Prostate gland (tissue), 2 donors: ENCODE measurements at regions not wholly inside any gene's neighbourhood (a gene's known extent, or its start where the extent isn't known, plus 50 kb on each side); places are given as distances from the start of the nearest gene placed in this dataset.

Source experiments
- DNase-seq: peaks from one replicate; pipeline ENCODE4 v3.0.0-alpha.2; 2019; ENCODE audit warnings: low spot score
- H3K27ac ChIP-seq, 2 donors: fragments of 200-600 bp; sonication (generic); 2 replicates each; pipeline ENCODE4 v1.5.1; 2017 to 2019
- H3K27me3 ChIP-seq: fragments of 200-600 bp; sonication (generic); replicated peaks from 2 replicates; pipeline ENCODE4 v1.5.1; 2019; ENCODE audit not compliant: insufficient read depth
- H3K36me3 ChIP-seq, 2 donors: fragments of 200-600 bp; sonication (generic); 1 replicate in 1 of 2; 2 replicates in 1 of 2; pipeline versions ENCODE4 v1.5.1 to v1.8.1; 2017 to 2019
- H3K4me1 ChIP-seq: fragments of 200-600 bp; sonication (generic); replicated peaks from 2 replicates; pipeline ENCODE4 v1.5.1; 2019
- H3K4me3 ChIP-seq, 2 donors: fragments of 200-600 bp; sonication (generic); 2 replicates each; pipeline ENCODE4 v1.5.1; 2017 to 2019
- H3K9me3 ChIP-seq: fragments of 200-600 bp; sonication (generic); 2 replicates; pipeline ENCODE4 v1.5.1; 2017
- CTCF ChIP-seq, 4 experiments: fragments of 200-600 bp in 2 of 4; fragments of 450-650 bp in 2 of 4; sonication (generic) in 2 of 4; IDR thresholded peaks; 1 replicate in 3 of 4; 2 replicates in 1 of 4; pipeline ENCODE4 v1.5.1; 2016 to 2019; ENCODE audit warnings: antibody characterized with exemption in 4 of 4, mild to moderate bottlenecking in 2 of 4, moderate library complexity in 2 of 4
- POLR2A ChIP-seq: fragments of 450-650 bp; IDR thresholded peaks from one replicate; pipeline ENCODE4 v1.6.1; 2016; ENCODE audit warnings: antibody characterized with exemption, mild to moderate bottlenecking
- POLR2AphosphoS5 ChIP-seq: sonication (generic); formaldehyde crosslinking; IDR thresholded peaks from one replicate; pipeline ENCODE4 v1.6.1; 2017; ENCODE audit warnings: antibody characterized with exemption
- WGBS: methylation state at CpG from one replicate; pipeline ENCODE4 v1.1.5; 2018; 5-methylcytosine and 5-hydroxymethylcytosine counted together
- intact Hi-C: fragments of 100-400 bp; cut with DNase I; formaldehyde crosslinking; loops from one replicate; pipeline ENCODE4 v1.14.2; 2022

GRCh38 chr16:54806378-54806777 lies 124.3 kb upstream of the IRX5 start:
- TF ChIP-seq CTCF (IDR thresholded peaks at IDR 0.05) (no peak), POLR2A (no peak), POLR2AphosphoS5 (no peak)
- intact Hi-C loops = no loop called here

DNA sequence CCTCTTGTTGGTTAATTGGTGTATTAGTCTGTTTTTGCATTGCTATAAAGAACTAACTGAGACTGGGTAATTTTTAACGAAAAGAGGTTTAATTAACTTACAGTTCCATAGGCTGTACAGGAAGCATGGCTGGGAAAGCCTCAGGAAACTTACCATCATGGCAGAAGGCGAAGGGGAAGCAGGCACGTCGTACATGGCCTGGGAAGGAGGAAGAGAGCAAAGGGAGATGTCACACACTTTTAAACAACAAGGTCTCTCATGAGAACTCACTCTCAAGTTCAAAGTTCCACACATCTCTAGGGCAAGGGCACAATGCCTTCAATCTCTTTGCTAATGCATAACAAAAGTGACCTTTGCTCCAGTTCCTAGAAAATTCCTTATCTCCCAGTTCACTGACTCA lies 125.0 kb upstream of the IRX5 start:
- no peak for DNase-seq
- Histone ChIP-seq H3K27ac (no peak overlapping the region), H3K4me1 (no peaks in the 10 kb centered on the region), H3K27me3 (no peaks in the 10 kb centered on the region), H3K36me3 (no peaks in the 10 kb centered on the region), H3K4me3 (no peak overlapping the region), H3K9me3 (no peaks in the 10 kb centered on the region)
- 85% methylated on average over 4 of the region's 4 CpGs for WGBS
- intact Hi-C loops = no loop called here
- no peak for TF ChIP-seq POLR2A
- no peak for TF ChIP-seq CTCF (IDR thresholded peaks at IDR 0.05)
- TF ChIP-seq POLR2AphosphoS5 = no peak

More at GRCh38 chr16:54806378-54806777, 124.3 kb upstream of the IRX5 start:
- Histone ChIP-seq H3K27me3 (no peaks in the 10 kb centered on the region), H3K4me1 (no peaks in the 10 kb centered on the region), H3K9me3 (no peaks in the 10 kb centered on the region), H3K36me3 (no peaks in the 10 kb centered on the region), H3K27ac (no peak overlapping the region), H3K4me3 (no peak overlapping the region)
- DNase-seq = no peak
- WGBS = 87% methylated on average over 6 of the region's 6 CpGs

DNA sequence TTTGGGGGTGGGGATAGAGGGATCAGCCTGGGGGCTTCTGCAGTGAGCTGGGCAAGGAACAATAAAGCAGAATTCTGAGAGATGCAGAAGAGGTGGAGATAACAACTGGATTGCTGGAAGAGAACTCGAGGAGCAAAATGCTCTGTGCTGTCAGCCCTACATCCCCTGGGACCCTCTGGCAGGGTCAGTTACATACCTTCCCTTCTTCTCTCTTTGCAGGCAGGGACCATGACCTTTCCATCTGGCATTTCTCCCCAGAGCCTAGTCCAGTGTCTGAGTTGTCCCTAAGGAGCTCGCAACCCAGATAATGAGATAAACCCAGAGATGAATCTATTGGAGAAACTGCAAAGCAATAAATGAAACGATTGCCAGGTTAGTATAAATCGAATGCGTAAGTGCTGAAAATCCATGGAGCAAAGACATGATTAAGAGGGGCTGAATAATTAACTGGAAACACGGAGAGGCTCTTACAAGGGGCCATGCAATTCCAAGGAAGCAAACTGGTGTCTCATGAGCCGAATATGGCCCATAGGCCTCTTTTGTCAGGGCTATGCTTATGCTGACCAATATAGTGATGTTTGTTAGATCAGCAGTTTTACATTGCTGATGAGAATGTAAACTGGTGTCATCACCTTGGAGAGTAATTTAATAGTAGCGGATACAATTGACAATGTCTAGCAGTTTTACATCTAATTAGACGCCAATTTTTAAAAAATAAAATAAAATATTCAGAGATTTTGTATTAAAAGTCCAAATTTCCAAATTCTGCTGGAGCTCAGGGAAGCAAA lies 129.4 kb upstream of the IRX5 start:
- H3K9me3 ChIP-seq = no peaks in the 10 kb centered on the region
- intact Hi-C loops = no loop called here
- no peak overlapping the region for H3K4me3 ChIP-seq
- 85% methylated on average over 9 of the region's 9 CpGs for WGBS
- DNase-seq = no peak
- no peaks in the 10 kb centered on the region for H3K27me3 ChIP-seq
- no peaks in the 10 kb centered on the region for H3K4me1 ChIP-seq
- no peak overlapping the region for H3K27ac ChIP-seq
- TF ChIP-seq POLR2A = no peak
- TF ChIP-seq CTCF (IDR thresholded peaks at IDR 0.05) = no peak
- TF ChIP-seq POLR2AphosphoS5 = no peak
- H3K36me3 ChIP-seq = no peaks in the 10 kb centered on the region

GRCh38 chr16:54798267-54798666 lies 132.4 kb upstream of the IRX5 start:
- H3K27me3 ChIP-seq = no peaks in the 10 kb centered on the region
- WGBS = 96% methylated on average over 1 of the region's 1 CpG
- no peaks in the 10 kb centered on the region for H3K36me3 ChIP-seq
- no peak for DNase-seq
- TF ChIP-seq POLR2A (no peak), POLR2AphosphoS5 (no peak), CTCF (IDR thresholded peaks at IDR 0.05) (no peak)
- intact Hi-C loops = no loop called here
- no peak overlapping the region for H3K27ac ChIP-seq
- no peaks in the 10 kb centered on the region for H3K9me3 ChIP-seq
- H3K4me1 ChIP-seq = no peaks in the 10 kb centered on the region
- H3K4me3 ChIP-seq = no peak overlapping the region

DNA sequence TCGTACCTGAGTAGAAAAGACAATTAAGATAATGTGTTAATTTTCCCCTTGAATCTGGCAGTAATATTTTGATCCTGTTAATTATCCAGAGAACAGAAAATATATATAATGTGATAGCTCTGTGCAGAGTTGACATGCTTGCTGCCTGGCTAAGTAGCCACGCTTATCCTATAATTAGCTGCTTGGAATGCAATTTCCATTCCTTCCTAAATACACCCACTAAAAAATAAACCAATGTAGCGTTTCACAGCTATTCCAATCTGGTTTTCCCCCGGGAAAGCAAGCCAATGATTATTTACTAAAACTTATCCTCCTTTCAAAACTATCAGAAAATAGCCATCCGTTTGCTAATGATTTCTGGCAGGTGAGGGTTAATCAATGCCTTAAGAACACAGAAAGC lies 134.5 kb upstream of the IRX5 start:
- 66% methylated on average over 5 of the region's 5 CpGs for WGBS
- no peak for TF ChIP-seq POLR2A
- TF ChIP-seq CTCF (IDR thresholded peaks at IDR 0.05) = no peak
- no peak for TF ChIP-seq POLR2AphosphoS5
- H3K27ac ChIP-seq = no peak overlapping the region
- no peak for DNase-seq
- H3K27me3 ChIP-seq = peaks cover 2% of the 10 kb centered on the region
- no peaks in the 10 kb centered on the region for H3K36me3 ChIP-seq
- H3K4me1 ChIP-seq = no peaks in the 10 kb centered on the region
- H3K9me3 ChIP-seq = no peaks in the 10 kb centered on the region
- intact Hi-C loops = no loop called here
- no peak overlapping the region for H3K4me3 ChIP-seq
